PFSK-1 (cell line): ENCODE measurements at regions not wholly inside any gene's neighbourhood (a gene's known extent, or its start where the extent isn't known, plus 50 kb on each side); places are given as distances from the start of the nearest gene placed in this dataset.

Experiments used
- FOXP2 ChIP-seq: optimal IDR thresholded peaks from 2 replicates; pipeline ENCODE3; 2011; ENCODE audit warnings: borderline replicate concordance, control low read depth, inconsistent platforms; ENCODE audit not compliant: insufficient read depth; ENCODE audit errors: extremely low read length, extremely low read depth
- POLR2AphosphoS5 ChIP-seq: IDR thresholded peaks from 2 replicates; pipeline ENCODE4 v1.6.1; 2012; ENCODE audit warnings: low read depth, mild to moderate bottlenecking, control low read depth, low read length, moderate library complexity
- SIN3A ChIP-seq: IDR thresholded peaks from 2 replicates; pipeline ENCODE4 v1.6.1; 2012; ENCODE audit warnings: mild to moderate bottlenecking, low read length, moderate library complexity, borderline replicate concordance; ENCODE audit not compliant: insufficient read depth
- TAF1 ChIP-seq: IDR thresholded peaks from 2 replicates; pipeline ENCODE4 v1.6.1; 2012; ENCODE audit warnings: low read length, control low read depth, borderline replicate concordance; ENCODE audit not compliant: insufficient read depth
- TF ChIP-seq, protein P1 (sequence below), 2 experiments: IDR thresholded peaks; 2 replicates each; pipeline versions ENCODE4 v1.6.1 to v1.8.0; 2011 to 2012; ENCODE audit warnings: low read depth in 2 of 2, low read length in 2 of 2, control low read depth in 1 of 2, inconsistent platforms in 1 of 2, mild to moderate bottlenecking in 1 of 2, moderate library complexity in 1 of 2; ENCODE audit not compliant: insufficient read depth in 1 of 2

DNA sequence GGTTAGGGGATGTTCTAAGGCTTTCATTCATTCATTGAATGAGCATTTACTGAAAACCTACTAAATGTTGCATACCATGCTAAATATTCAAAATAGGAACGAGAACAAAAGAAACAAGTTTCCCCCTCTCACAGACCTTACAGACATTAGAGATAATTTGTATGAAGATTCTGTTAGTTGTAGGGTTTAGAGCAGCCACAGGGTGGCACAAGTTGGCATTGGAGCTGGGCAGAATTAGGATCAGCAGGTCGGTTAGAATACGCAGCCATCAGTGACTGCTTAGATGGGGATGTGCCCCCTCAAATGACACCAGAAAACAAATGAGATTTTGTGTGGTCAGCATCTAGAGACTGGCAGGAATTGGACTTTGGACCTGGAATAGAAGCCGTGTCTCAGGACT lies 166.3 kb upstream of the DAAM1 start:
- TF ChIP-seq POLR2AphosphoS5 (no peak), SIN3A (no peak), TAF1 (no peak), FOXP2 (no peak)
- TF ChIP-seq, protein P1, sequence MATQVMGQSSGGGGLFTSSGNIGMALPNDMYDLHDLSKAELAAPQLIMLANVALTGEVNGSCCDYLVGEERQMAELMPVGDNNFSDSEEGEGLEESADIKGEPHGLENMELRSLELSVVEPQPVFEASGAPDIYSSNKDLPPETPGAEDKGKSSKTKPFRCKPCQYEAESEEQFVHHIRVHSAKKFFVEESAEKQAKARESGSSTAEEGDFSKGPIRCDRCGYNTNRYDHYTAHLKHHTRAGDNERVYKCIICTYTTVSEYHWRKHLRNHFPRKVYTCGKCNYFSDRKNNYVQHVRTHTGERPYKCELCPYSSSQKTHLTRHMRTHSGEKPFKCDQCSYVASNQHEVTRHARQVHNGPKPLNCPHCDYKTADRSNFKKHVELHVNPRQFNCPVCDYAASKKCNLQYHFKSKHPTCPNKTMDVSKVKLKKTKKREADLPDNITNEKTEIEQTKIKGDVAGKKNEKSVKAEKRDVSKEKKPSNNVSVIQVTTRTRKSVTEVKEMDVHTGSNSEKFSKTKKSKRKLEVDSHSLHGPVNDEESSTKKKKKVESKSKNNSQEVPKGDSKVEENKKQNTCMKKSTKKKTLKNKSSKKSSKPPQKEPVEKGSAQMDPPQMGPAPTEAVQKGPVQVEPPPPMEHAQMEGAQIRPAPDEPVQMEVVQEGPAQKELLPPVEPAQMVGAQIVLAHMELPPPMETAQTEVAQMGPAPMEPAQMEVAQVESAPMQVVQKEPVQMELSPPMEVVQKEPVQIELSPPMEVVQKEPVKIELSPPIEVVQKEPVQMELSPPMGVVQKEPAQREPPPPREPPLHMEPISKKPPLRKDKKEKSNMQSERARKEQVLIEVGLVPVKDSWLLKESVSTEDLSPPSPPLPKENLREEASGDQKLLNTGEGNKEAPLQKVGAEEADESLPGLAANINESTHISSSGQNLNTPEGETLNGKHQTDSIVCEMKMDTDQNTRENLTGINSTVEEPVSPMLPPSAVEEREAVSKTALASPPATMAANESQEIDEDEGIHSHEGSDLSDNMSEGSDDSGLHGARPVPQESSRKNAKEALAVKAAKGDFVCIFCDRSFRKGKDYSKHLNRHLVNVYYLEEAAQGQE (IDR thresholded peaks at IDR 0.05; ENCODE audit: insufficient read depth in 1 of 2, low read depth in 2 of 2, low read length in 2 of 2) = no peak
